ENCODE measurements at regions not wholly inside any gene's neighbourhood (a gene's known extent, or its start where the extent isn't known, plus 50 kb on each side); places are given as distances from the start of the nearest gene placed in this dataset.

- TF ChIP-seq CTCF (IDR thresholded peaks at IDR 0.05) (no peak), POLR2A (IDR thresholded peaks at IDR 0.05; ENCODE audit: low read depth) (no peak), EP300 (IDR thresholded peaks at IDR 0.05) (no peak)
These were observed 181.6 kb downstream of the HNRNPD start for GRCh38 chr4:82192017-82192673.
